Effector memory CD8-positive, alpha-beta T cell (primary cell): ENCODE measurements at regions not wholly inside any gene's neighbourhood (a gene's known extent, or its start where the extent isn't known, plus 50 kb on each side); places are given as distances from the start of the nearest gene placed in this dataset.

ENCODE experiments used
- ATAC-seq: fragments of 150-1000 bp; cut with Tn5 transposase; replicated peaks from 2 replicates; pipeline ENCODE4 v1.10.0; 2021; ENCODE audit warnings: mild to moderate bottlenecking, moderate library complexity
- DNase-seq, 3 experiments: peaks; one replicate each; pipeline ENCODE4 v3.0.0; 2021
- H3K27ac Mint-ChIP-seq, 2 donors: one replicate each; pipeline ENCODE4 v1.8.0; 2022; ENCODE audit warnings: mild to moderate bottlenecking in 2 of 2, mixed read lengths in 2 of 2, moderate library complexity in 2 of 2
- H3K27me3 Mint-ChIP-seq, 2 donors: one replicate each; pipeline ENCODE4 v1.8.0; 2022; ENCODE audit warnings: mixed read lengths in 2 of 2
- H3K36me3 Mint-ChIP-seq: one replicate; pipeline ENCODE4 v1.8.0; 2022; ENCODE audit warnings: mild to moderate bottlenecking, moderate library complexity, mixed read lengths; ENCODE audit not compliant: insufficient read depth
- H3K4me1 Mint-ChIP-seq, 2 donors: one replicate each; pipeline ENCODE4 v1.8.0; 2022; ENCODE audit warnings: low read depth in 2 of 2, mixed read lengths in 2 of 2
- H3K4me3 Mint-ChIP-seq, 2 donors: one replicate each; pipeline ENCODE4 v1.8.0; 2022; ENCODE audit warnings: mild to moderate bottlenecking in 2 of 2, mixed read lengths in 2 of 2, moderate library complexity in 2 of 2
- H3K9me3 Mint-ChIP-seq, 2 donors: one replicate each; pipeline ENCODE4 v1.8.0; 2022; ENCODE audit warnings: mixed read lengths in 2 of 2

DNA sequence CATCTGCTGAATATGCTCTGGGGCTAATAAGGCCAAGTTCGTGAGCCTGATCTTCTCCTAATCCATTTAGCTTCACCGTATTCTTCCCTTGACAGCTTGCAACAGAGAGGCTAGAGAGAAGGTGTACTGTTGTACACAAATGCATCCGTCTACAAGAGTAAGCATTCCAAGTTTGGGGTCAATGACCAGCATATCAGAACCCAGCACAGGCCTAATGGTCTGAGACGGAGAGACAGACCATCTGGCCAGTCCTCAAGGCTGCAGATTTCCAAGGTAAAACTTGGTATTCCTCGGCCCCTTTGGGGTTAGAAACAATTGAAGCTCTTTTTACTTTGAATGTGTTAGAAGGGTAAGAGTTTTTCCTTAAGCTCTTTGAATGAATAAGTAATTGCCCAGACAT is 481.2 kb upstream of the KLF4 start:
- no peaks in the 10 kb centered on the region for H3K27me3 Mint-ChIP-seq
- ATAC-seq, result no peak
- no peak overlapping the region for H3K4me3 Mint-ChIP-seq
- no peak overlapping the region for H3K27ac Mint-ChIP-seq
- H3K9me3 Mint-ChIP-seq, result peaks cover 5 to 7% of the 10 kb centered on the region in 2 donors
- H3K36me3 Mint-ChIP-seq, result no peaks in the 10 kb centered on the region
- DNase-seq, result no peak
- H3K4me1 Mint-ChIP-seq, result no peaks in the 10 kb centered on the region

DNA sequence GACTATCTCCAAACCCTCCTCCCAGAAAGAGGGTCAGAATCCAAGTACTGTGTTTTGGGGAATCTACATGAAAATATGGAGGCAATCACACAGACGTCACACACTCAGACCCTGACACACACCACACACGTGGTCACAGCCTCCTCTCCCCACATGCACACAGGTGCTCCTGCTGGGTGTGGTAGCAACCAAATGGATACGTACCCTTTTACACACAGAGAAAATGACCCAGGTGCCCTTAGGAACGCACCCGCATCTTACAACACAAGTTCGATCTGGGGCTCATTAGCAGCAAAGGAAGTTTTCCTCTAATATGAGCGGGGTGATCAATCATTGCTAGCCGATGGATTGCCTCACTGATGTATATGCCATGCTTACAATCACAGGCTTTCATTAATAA is 480.2 kb upstream of the KLF4 start:
- peaks cover 3 to 7% of the 10 kb centered on the region in 2 donors for H3K9me3 Mint-ChIP-seq
- no peaks in the 10 kb centered on the region for H3K27me3 Mint-ChIP-seq

DNA sequence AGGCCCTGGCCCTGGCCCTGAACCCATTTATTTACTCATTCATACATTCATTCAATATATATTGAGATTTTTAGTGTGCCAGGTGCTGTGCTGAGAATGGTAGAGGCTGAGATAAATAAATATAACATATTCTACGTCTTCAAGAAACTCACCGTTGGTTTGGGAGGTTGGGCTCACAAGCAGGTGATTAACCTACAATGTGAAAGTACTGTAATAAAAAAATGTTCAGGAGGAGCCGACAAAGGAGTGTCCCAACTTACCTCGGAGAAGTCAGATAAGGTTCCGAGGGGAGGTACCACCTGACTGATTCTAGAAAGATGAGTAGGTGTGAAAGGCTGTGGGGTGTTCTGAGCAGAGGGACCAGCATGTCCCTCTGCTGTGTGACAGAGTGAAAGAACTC is 479.6 kb upstream of the KLF4 start:
- Mint-ChIP-seq H3K9me3 (peaks cover 0 to 7% of the 10 kb centered on the region in 2 donors), H3K4me3 (no peak overlapping the region)
- ATAC-seq, result no peak

More for the DNA sequence above, 480.2 kb upstream of the KLF4 start:
- no peak for ATAC-seq
- no peak for DNase-seq
- H3K4me3 Mint-ChIP-seq, result no peak overlapping the region
- no peak overlapping the region for H3K27ac Mint-ChIP-seq
- no peaks in the 10 kb centered on the region for H3K4me1 Mint-ChIP-seq
- H3K36me3 Mint-ChIP-seq, result no peaks in the 10 kb centered on the region

DNA sequence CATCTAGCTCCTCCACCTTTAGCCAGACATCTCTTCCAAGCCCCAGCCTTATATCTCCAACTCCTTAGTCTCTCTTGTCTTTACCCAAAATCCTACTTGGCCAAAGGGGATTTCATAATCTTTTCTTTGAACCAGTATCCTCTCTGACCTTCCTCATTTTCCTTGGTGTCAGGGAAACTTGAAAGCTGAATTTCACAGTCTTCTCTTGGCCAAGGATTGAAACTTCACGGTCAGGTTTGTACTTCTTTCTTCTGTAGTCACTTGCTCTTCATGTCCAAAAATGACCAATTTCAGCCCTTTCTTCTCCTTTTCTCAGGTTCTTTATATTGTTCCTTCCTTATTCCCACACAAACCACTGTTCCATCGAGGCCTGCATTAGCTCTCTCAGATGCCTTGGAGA is 473.7 kb upstream of the KLF4 start:
- no peaks in the 10 kb centered on the region for H3K27me3 Mint-ChIP-seq
- no peak overlapping the region for H3K27ac Mint-ChIP-seq
- H3K4me1 Mint-ChIP-seq, result no peaks in the 10 kb centered on the region
- H3K36me3 Mint-ChIP-seq, result no peaks in the 10 kb centered on the region
- H3K9me3 Mint-ChIP-seq, result peaks cover 2 to 16% of the 10 kb centered on the region in 2 donors
- DNase-seq (no peak), ATAC-seq (no peak)
- no peak overlapping the region for H3K4me3 Mint-ChIP-seq

More for the DNA sequence above, 479.6 kb upstream of the KLF4 start:
- no peak for DNase-seq
- Mint-ChIP-seq H3K4me1 (no peaks in the 10 kb centered on the region), H3K27ac (no peak overlapping the region), H3K27me3 (no peaks in the 10 kb centered on the region), H3K36me3 (no peaks in the 10 kb centered on the region)

DNA sequence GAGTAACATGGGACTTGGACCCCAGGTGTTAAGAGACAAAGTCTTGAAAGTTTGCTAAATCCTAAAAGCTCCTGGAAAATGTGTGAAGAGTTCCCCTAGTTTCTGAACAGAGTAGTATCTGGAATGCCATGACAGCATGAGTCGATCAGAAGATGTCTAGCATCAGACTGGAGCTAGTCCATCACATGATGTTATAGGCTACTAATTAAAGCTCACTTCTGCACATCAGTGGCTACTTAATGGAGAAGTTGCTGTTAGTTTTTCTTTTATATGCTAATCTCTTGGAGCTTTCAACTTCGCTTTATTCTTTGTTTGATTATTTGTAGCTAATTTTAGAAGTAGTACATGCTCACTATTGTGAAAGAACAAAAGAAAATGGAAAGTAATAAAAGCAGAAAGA is 471.3 kb upstream of the KLF4 start:
- DNase-seq (no peak), ATAC-seq (no peak)
- H3K4me3 Mint-ChIP-seq, result no peak overlapping the region
- no peak overlapping the region for H3K27ac Mint-ChIP-seq
- no peaks in the 10 kb centered on the region for H3K36me3 Mint-ChIP-seq
- H3K27me3 Mint-ChIP-seq, result no peaks in the 10 kb centered on the region
- no peaks in the 10 kb centered on the region for H3K4me1 Mint-ChIP-seq
- H3K9me3 Mint-ChIP-seq, result peaks cover 2 to 9% of the 10 kb centered on the region in 2 donors

DNA sequence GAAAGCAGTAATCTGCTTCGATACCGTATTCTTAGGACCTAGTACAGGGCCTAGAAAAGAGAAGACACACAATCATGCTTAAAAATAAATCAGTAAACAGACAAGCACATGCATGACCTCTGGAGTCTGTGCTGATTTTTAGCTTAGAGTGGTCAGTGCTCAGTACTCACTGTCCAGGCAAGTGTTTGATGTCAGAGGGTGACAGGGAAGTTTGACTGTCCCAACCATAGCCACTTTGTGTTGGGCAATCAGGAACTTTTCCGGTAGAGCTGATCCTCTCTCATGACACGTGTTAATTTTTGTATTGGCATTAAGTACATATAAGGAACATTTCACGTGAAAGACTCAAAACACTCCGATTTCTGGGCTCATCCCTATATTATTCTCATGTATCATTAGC is 464.7 kb upstream of the KLF4 start:
- Mint-ChIP-seq H3K9me3 (peaks cover 0 to 6% of the 10 kb centered on the region in 2 donors), H3K27ac (no peak overlapping the region), H3K36me3 (no peaks in the 10 kb centered on the region), H3K27me3 (no peaks in the 10 kb centered on the region), H3K4me1 (no peaks in the 10 kb centered on the region), H3K4me3 (no peak overlapping the region)
- no peak for ATAC-seq
- no peak for DNase-seq

DNA sequence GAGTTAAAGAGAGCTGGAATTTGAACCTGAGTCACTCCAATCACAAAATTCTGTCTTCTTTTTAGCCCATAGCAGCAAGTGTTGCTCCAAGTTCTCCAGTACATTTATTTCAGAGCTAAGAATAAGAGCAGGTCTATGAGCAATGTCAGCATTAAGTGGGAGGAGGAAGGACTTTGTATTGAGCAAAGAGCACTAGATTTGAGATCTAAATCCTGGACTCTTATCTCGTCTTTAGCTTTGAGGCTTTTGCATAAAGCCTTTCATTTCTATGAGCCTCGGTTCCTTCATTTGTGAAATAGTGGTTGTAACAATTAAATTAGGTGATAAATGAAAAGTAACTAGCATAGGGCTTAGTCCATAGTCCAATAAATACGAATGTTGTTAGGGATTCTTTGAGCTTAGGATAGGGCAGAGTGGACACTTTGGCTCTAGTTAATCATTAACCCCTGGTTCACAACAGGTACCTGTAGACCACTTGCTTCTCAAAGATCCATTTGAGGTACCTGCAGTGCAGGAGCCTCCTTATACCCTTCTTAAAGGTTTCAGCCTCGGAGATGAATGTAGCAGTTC is 464.1 kb upstream of the KLF4 start:
- Mint-ChIP-seq H3K4me1 (no peaks in the 10 kb centered on the region), H3K27me3 (no peaks in the 10 kb centered on the region), H3K4me3 (no peak overlapping the region)

DNA sequence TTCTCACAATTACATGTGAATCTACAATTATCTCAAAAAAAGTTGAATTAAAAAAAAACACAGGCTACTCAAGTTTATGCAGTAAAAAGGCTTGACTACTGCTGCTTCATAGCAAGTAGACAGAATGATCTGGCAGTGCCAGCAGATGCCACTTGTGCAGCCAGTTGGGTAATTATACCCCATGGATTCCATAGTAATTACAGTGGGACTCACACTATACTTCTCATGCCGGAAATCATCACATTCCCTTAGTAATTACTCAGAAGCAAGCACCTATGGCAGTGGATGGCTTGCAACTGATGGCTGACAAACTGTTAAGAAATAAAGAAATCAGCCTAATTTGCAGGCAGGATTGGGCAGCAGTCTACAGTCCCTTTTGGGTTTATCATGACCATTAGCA is 463.2 kb upstream of the KLF4 start:
- Mint-ChIP-seq H3K4me3 (no peak overlapping the region), H3K36me3 (no peaks in the 10 kb centered on the region), H3K9me3 (peaks cover 0 to 6% of the 10 kb centered on the region in 2 donors), H3K4me1 (no peaks in the 10 kb centered on the region), H3K27ac (no peak overlapping the region), H3K27me3 (no peaks in the 10 kb centered on the region)
- no peak for ATAC-seq
- no peak for DNase-seq

More for the DNA sequence above, 464.1 kb upstream of the KLF4 start:
- Mint-ChIP-seq H3K36me3 (no peaks in the 10 kb centered on the region), H3K9me3 (peaks cover 0 to 6% of the 10 kb centered on the region in 2 donors), H3K27ac (no peak overlapping the region)
- ATAC-seq (no peak), DNase-seq (no peak)

DNA sequence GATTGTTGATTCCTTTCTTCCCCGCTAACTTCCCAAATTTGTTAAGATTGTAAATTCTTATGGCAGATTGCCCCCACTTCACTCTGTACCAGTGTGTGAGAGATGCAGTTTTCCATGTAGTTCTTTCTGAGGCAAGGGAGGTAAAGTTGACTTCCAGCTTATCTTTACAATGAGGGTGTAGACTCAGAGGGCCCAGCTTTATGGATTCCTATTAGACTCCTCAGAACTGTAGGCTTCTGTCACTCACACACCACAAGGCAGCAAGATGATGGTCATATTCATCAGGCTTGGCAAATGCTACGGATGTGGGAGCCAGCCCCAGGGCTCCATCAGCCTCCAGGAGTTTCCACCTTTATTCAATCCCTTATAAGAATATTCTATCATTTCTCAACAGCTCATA is 461.9 kb upstream of the KLF4 start:
- DNase-seq (no peak), ATAC-seq (no peak)
- H3K9me3 Mint-ChIP-seq, result peaks cover 0 to 6% of the 10 kb centered on the region in 2 donors
- H3K27me3 Mint-ChIP-seq, result no peaks in the 10 kb centered on the region
- H3K27ac Mint-ChIP-seq, result no peak overlapping the region
- no peaks in the 10 kb centered on the region for H3K36me3 Mint-ChIP-seq
- no peak overlapping the region for H3K4me3 Mint-ChIP-seq
- no peaks in the 10 kb centered on the region for H3K4me1 Mint-ChIP-seq

DNA sequence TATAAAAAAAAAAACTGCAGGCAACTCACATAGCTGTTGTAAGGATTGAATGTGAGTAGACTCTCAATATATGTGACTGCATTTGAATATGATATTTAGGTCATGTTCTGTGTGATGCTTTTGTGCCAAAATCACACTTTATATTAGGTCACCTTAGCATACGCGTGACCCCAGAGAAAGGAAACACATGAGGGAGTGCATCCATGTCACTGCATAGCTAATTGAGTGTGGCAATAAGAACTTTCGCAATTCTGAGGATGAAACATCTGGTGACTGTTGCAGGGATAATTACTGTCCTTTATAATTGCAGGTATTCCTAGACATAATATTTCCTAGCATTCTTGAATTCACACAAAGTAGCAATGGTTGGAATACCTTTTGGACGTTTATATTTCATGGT is 459.5 kb upstream of the KLF4 start:
- no peak overlapping the region for H3K27ac Mint-ChIP-seq
- no peak for DNase-seq
- no peaks in the 10 kb centered on the region for H3K4me1 Mint-ChIP-seq
- ATAC-seq, result no peak
- H3K4me3 Mint-ChIP-seq, result no peak overlapping the region
- no peaks in the 10 kb centered on the region for H3K36me3 Mint-ChIP-seq
- no peaks in the 10 kb centered on the region for H3K9me3 Mint-ChIP-seq
- H3K27me3 Mint-ChIP-seq, result no peaks in the 10 kb centered on the region

DNA sequence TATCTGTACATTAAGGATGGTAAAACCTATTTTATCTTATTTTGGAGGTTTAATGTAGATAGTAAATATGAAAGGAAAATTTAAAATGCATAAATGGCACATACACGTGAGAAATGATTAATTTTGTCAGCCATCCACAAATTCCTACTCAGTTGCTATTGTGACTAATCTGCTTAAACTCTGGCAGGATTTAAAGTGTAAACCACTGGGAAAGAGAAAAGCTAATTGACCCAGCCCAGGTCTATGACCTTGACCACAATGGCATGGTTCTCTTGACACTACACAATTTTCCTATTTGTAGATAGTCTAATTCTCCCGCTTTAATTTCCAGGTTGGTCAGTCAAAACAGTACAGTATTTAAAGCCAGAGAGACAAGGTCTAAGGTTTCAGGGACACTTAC is 459.0 kb upstream of the KLF4 start:
- H3K36me3 Mint-ChIP-seq, result no peaks in the 10 kb centered on the region
- ATAC-seq (no peak), DNase-seq (no peak)
- no peaks in the 10 kb centered on the region for H3K4me1 Mint-ChIP-seq
- no peaks in the 10 kb centered on the region for H3K27me3 Mint-ChIP-seq
- peaks cover 4% of the 10 kb centered on the region in 2 donors for H3K9me3 Mint-ChIP-seq
- H3K27ac Mint-ChIP-seq, result no peak overlapping the region
- H3K4me3 Mint-ChIP-seq, result no peak overlapping the region

DNA sequence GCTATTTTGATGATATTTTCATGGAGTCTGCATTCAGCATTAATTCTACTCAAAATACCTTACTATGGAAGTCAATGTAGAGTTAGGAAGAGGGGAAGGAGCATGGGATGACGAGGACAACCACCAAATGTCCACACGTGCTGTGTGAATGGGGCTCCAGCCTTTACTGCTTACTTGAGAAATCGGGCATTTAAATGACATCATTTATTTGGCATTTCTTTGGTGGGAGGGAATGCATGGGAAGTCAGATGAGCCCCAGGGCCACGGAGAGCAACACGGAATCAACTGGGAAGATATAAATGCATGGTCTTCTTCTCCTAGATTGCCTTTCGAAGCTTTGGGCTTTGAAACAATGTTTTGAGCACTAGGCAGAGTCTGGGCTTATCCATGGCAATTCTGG is 458.5 kb upstream of the KLF4 start:
- Mint-ChIP-seq H3K4me1 (no peaks in the 10 kb centered on the region), H3K27me3 (no peaks in the 10 kb centered on the region), H3K27ac (no peak overlapping the region), H3K9me3 (peaks cover 4 to 8% of the 10 kb centered on the region in 2 donors), H3K36me3 (no peaks in the 10 kb centered on the region), H3K4me3 (no peak overlapping the region)
- no peak for ATAC-seq
- no peak for DNase-seq

DNA sequence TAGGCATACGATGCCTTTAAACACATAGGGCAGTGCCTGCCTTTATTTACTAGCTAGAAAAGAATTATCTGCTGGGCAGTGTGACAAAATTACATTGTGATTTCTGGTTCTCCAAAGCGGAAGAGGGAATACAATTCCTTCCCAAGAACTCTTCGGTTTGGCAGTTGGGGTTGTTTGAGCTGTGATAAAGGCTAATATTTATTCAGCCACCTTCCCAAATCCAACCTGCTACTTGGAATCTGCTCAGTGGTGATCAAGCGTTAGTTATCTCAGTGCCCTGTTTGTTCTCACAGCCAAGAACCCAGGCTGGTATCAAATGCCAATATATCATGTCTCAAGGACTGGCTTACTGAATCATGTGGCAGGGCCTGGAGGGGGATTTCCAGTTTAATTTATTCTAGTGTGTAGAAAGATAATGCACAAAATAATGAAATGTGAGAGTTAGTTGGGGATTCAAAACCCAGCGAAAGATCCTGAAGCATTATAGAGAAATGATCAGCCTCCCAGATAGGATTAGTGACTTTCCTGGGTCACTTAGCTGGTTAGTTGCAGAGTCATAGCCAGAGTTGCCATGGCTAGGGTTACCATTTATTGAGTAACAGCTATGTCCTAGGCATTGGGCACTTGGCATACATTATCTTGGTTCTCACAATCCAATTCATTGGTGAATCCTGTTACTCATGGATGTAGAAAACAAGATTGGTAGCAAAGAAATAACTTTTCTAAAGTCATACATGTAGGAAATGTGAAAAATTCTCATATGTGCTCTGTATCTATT is 457.0 kb upstream of the KLF4 start:
- Mint-ChIP-seq H3K4me1 (no peaks in the 10 kb centered on the region), H3K27me3 (no peaks in the 10 kb centered on the region)

DNA sequence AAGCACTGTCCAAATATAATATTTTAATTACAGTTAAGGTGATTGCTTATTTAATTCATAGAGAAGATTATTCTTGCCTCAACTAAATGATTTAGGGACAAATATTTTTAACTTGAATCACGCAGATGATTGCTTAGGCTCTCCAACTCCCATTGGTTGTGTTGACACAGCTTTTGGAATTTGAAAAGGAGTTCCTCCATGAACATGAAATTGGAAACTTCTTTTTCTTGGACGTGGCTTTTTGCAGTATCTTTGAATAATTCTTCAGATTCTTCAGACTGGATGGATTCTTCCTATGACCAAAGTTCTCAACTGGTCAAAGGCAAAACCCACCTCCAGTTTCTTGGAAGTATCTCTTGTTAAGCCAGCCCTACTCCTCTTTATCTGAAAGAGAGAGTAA is 456.4 kb upstream of the KLF4 start:
- Mint-ChIP-seq H3K27ac (no peak overlapping the region), H3K27me3 (no peaks in the 10 kb centered on the region), H3K4me3 (no peak overlapping the region), H3K4me1 (no peaks in the 10 kb centered on the region), H3K36me3 (no peaks in the 10 kb centered on the region), H3K9me3 (peaks cover 8 to 24% of the 10 kb centered on the region in 2 donors)
- no peak for ATAC-seq
- DNase-seq, result no peak

More for the DNA sequence above, 457.0 kb upstream of the KLF4 start:
- H3K4me3 Mint-ChIP-seq, result no peak overlapping the region
- no peak for DNase-seq
- peaks cover 4 to 18% of the 10 kb centered on the region in 2 donors for H3K9me3 Mint-ChIP-seq
- no peak overlapping the region for H3K27ac Mint-ChIP-seq
- ATAC-seq, result no peak
- H3K36me3 Mint-ChIP-seq, result no peaks in the 10 kb centered on the region
